K562 (cell line): ENCODE measurements at regions not wholly inside any gene's neighbourhood (a gene's known extent, or its start where the extent isn't known, plus 50 kb on each side); places are given as distances from the start of the nearest gene placed in this dataset.

ENCODE experiments used
- ATAC-seq: fragments of 200-7000 bp; cut with Tn5 transposase; 3 replicates; pipeline ENCODE4 v1.9.1; 2020; ENCODE audit warnings: moderate library complexity
- BruUV-seq: library from RNA; stranded (reverse); fragments of 400-500 nt; replicated peaks from 2 replicates; lab custom pipeline; 2021; lab: Mats Ljungman, UMichigan
- CTCF ChIA-PET: fragments of 300-600 bp; formaldehyde crosslinking; extraction: SDS; loops from one replicate; lab custom pipeline; 2021; ENCODE audit warnings: low intra/inter-chr PET ratio; lab: Yijun Ruan, JAX
- POLR2A ChIA-PET: fragments of 300-600, 350-650 bp; sonication (Branson Sonifier 250); formaldehyde crosslinking; extraction: SDS; loops from one replicate; lab custom pipeline; 2021; ENCODE audit warnings: antibody characterized with exemption, inconsistent platforms; lab: Yijun Ruan, JAX
- DNase-seq, 4 experiments: peaks; one replicate each; pipeline versions ENCODE4 v3.0.0 to v3.0.0-alpha.2; 2011 to 2018; ENCODE audit warnings: low spot score in 3 of 4, mixed read lengths in 3 of 4; ENCODE audit errors: extremely low read depth in 1 of 4
- FAIRE-seq: peaks from 2 replicates; lab custom pipeline; 2011; peaks lifted over from hg19 to GRCh38; lab: Jason Lieb, UNC
- H2AFZ ChIP-seq: 2 replicates; pipeline ENCODE4 v1.6.0; 2011; ENCODE audit warnings: low read depth, low read length, control low read depth, inconsistent platforms
- H3K27ac ChIP-seq: fragments of 200-600 bp; 3 replicates; pipeline ENCODE4 v1.8.0; 2011; ENCODE audit warnings: low read depth, mild to moderate bottlenecking, control low read depth, inconsistent platforms, low read length, moderate library complexity, mixed read lengths; ENCODE audit errors: extremely low read depth
- H3K27me3 ChIP-seq, 2 experiments: fragments of 300-600 bp in 1 of 2; 2 replicates in 1 of 2; 3 replicates in 1 of 2; pipeline versions ENCODE4 v1.6.0 to v1.8.0; 2011; ENCODE audit warnings: inconsistent platforms in 2 of 2, low read length in 2 of 2, mild to moderate bottlenecking in 1 of 2, mixed read lengths in 1 of 2, moderate library complexity in 1 of 2; ENCODE audit not compliant: control insufficient read depth in 2 of 2, insufficient read depth in 2 of 2
- H3K36me3 ChIP-seq: fragments of 300-600 bp; 3 replicates; pipeline ENCODE4 v1.8.0; 2011; ENCODE audit warnings: mild to moderate bottlenecking, low read length, inconsistent platforms; ENCODE audit not compliant: control insufficient read depth, insufficient read depth
- H3K4me1 ChIP-seq, 2 experiments: fragments of 200-600 bp in 1 of 2; replicated peaks in 1 of 2; 2 replicates in 1 of 2; 3 replicates in 1 of 2; pipeline versions ENCODE4 v1.5.1 to v1.8.0; 2011; ENCODE audit warnings: inconsistent platforms in 2 of 2, low read length in 2 of 2, mild to moderate bottlenecking in 1 of 2, mixed read lengths in 1 of 2, moderate library complexity in 1 of 2; ENCODE audit not compliant: control insufficient read depth in 2 of 2, insufficient read depth in 2 of 2
- H3K4me2 ChIP-seq: 2 replicates; pipeline ENCODE4 v1.6.1; 2011; ENCODE audit warnings: low read length, control low read depth, inconsistent platforms, mixed read lengths; ENCODE audit not compliant: insufficient read depth
- H3K4me3 ChIP-seq: fragments of 200-600 bp; sonication (generic), shearing (Covaris generic); 2 replicates; pipeline ENCODE4 v1.5.1; 2016; ENCODE audit warnings: control low read depth, inconsistent platforms
- H3K79me2 ChIP-seq: fragments of 200-600 bp; 3 replicates; pipeline ENCODE4 v1.8.0; 2011; ENCODE audit warnings: low read length, inconsistent platforms; ENCODE audit not compliant: control insufficient read depth, insufficient read depth
- H3K9ac ChIP-seq, 2 experiments: 2 replicates each; pipeline versions ENCODE4 v1.6.0 to v1.6.1; 2011; ENCODE audit warnings: low read depth in 2 of 2, low read length in 2 of 2, control low read depth in 1 of 2, inconsistent platforms in 1 of 2, mild to moderate bottlenecking in 1 of 2, mixed read lengths in 1 of 2; ENCODE audit not compliant: insufficient read depth in 1 of 2
- H3K9me1 ChIP-seq: one replicate; pipeline ENCODE4 v1.6.0; 2011; ENCODE audit warnings: inconsistent platforms, mild to moderate bottlenecking, low read length, moderate library complexity; ENCODE audit not compliant: control insufficient read depth, insufficient read depth
- H3K9me3 ChIP-seq: replicated peaks from 2 replicates; pipeline ENCODE4 v1.5.1; 2011; ENCODE audit warnings: low read depth, low read length, inconsistent platforms; ENCODE audit not compliant: control insufficient read depth, insufficient read depth
- H4K20me1 ChIP-seq: replicated peaks from 2 replicates; pipeline ENCODE4 v1.6.1; 2011; ENCODE audit warnings: low read length, inconsistent platforms, mixed read lengths; ENCODE audit not compliant: control insufficient read depth, insufficient read depth
- ARHGAP35 ChIP-seq: fragments of 450-650 bp; IDR thresholded peaks from 2 replicates; pipeline ENCODE4 v1.6.1; 2018; ENCODE audit not compliant: partially characterized antibody
- CBFA2T2 ChIP-seq: fragments of 450-650 bp; conservative IDR thresholded peaks from 2 replicates; pipeline ENCODE4 v1.6.1; 2017; ENCODE audit warnings: mild to moderate bottlenecking
- CTBP1 ChIP-seq: fragments of 450-650 bp; IDR thresholded peaks from 2 replicates; pipeline ENCODE4 v1.6.1; 2016; ENCODE audit warnings: borderline replicate concordance
- ELK1 ChIP-seq: sonication (generic); formaldehyde crosslinking; IDR thresholded peaks from 2 replicates; pipeline ENCODE4 v1.8.1; 2022; ENCODE audit warnings: missing genetic modification reagents
- FOXA3 ChIP-seq, 2 experiments: fragments of 450-650 bp in 1 of 2; sonication (generic) in 1 of 2; formaldehyde crosslinking; IDR thresholded peaks in 1 of 2; conservative IDR thresholded peaks in 1 of 2; 2 replicates each; pipeline versions ENCODE4 v1.4.0 to v1.8.0; 2020 to 2022; ENCODE audit warnings: mild to moderate bottlenecking in 2 of 2, missing genetic modification reagents in 1 of 2
- FOXK2 ChIP-seq, 2 experiments: fragments of 450-650 bp; IDR thresholded peaks in 1 of 2; conservative IDR thresholded peaks in 1 of 2; 2 replicates each; pipeline ENCODE4 v1.6.1; 2016; ENCODE audit warnings: low read depth in 2 of 2, mild to moderate bottlenecking in 1 of 2
- GABPB1 ChIP-seq: sonication (generic); formaldehyde crosslinking; IDR thresholded peaks from 2 replicates; pipeline ENCODE4 v1.8.0; 2022; ENCODE audit warnings: mild to moderate bottlenecking, missing genetic modification reagents
- GATA2 ChIP-seq: sonication (generic); formaldehyde crosslinking; IDR thresholded peaks from 2 replicates; pipeline ENCODE4 v1.4.0; 2020; ENCODE audit warnings: mild to moderate bottlenecking, missing genetic modification reagents
- NCOA4 ChIP-seq: fragments of 450-650 bp; IDR thresholded peaks from 2 replicates; pipeline ENCODE4 v1.6.1; 2018; ENCODE audit warnings: mild to moderate bottlenecking; ENCODE audit not compliant: partially characterized antibody
- NFE2 ChIP-seq: IDR thresholded peaks from 2 replicates; pipeline ENCODE4 v1.6.1; 2014; ENCODE audit warnings: antibody characterized with exemption, low read depth
- SMARCA5 ChIP-seq: fragments of 450-650 bp; IDR thresholded peaks from 2 replicates; pipeline ENCODE4 v1.6.1; 2016
- STAG1 ChIP-seq: sonication (generic); formaldehyde crosslinking; IDR thresholded peaks from 2 replicates; pipeline ENCODE4 v1.5.0; 2020; ENCODE audit warnings: missing genetic modification reagents, borderline replicate concordance
- ZBTB11 ChIP-seq, 3 experiments: fragments of 200-800 bp in 1 of 3; fragments of 250-450 bp in 1 of 3; fragments of 450-650 bp in 1 of 3; sonication (Bioruptor Pico) in 1 of 3; sonication (Bioruptor generic) in 1 of 3; formaldehyde crosslinking in 1 of 3; IDR thresholded peaks; 2 replicates each; pipeline versions ENCODE4 v1.6.1 to v1.8.0; 2016 to 2022; ENCODE audit warnings: mild to moderate bottlenecking in 2 of 3, missing genetic modification characterization in 2 of 3, missing compliant biosample characterization in 1 of 3, moderate library complexity in 1 of 3
- ZNF165 ChIP-seq: fragments of 250-450 bp; sonication (Bioruptor Pico); IDR thresholded peaks from 2 replicates; pipeline ENCODE4 v1.4.0; 2020; ENCODE audit warnings: borderline replicate concordance
- ZNF589 ChIP-seq: fragments of 200-800 bp; sonication (Bioruptor generic); IDR thresholded peaks from 2 replicates; pipeline ENCODE4 v1.6.1; 2016; ENCODE audit warnings: low read depth, missing genetic modification characterization, missing compliant biosample characterization
- WGBS: fragments of 100-300 bp; shearing (Covaris generic); methylation state at CpG from one replicate; pipeline ENCODE4 v1.1.6; 2016; ENCODE audit warnings: low coverage, mixed read lengths; ENCODE audit not compliant: insufficient coverage; ENCODE audit errors: missing lambda C conversion rate; 5-methylcytosine and 5-hydroxymethylcytosine counted together
- in situ Hi-C: fragments of 300-500 bp; cut with MboI; formaldehyde crosslinking; loops from 4 replicates; pipeline ENCODE4 v1.15.0; 2018; ENCODE audit warnings: inconsistent platforms, mixed read lengths
- intact Hi-C: fragments of 100-400 bp; cut with micrococcal nuclease; formaldehyde crosslinking; loops from 2 replicates; pipeline ENCODE4 v1.14.2; 2022
- TF ChIP-seq, protein P1 (sequence below): sonication (generic); formaldehyde crosslinking; IDR thresholded peaks from 2 replicates; pipeline ENCODE4 v1.8.0; 2022; ENCODE audit warnings: missing genetic modification reagents, mild to moderate bottlenecking, borderline replicate concordance

- H3K4me2 ChIP-seq = peak overlapping the region; percentile 32
- intact Hi-C loops (loop anchor here (1.0 to 10.0 kb wide), 5 partner anchors 122 to 638 kb away; no protein-coding TSS in a partner anchor), in situ Hi-C loops (no loop called here)
- H3K9me3 ChIP-seq = no peaks in the 10 kb centered on the region
- no peaks in the 10 kb centered on the region for H3K79me2 ChIP-seq
- H2AFZ ChIP-seq = peak overlapping the region; percentile 50; the same call in 1 of the 2 replicates
- no peak overlapping the region for H3K27ac ChIP-seq
- ChIA-PET POLR2A (interaction anchor here (1.0 kb wide), 1 partner anchor 387 kb away, joined by 4 read pairs; the partner anchor contains the start of gene NFIL3), CTCF (interaction anchor here (0.7 to 1.2 kb wide), 2 partner anchors 389 to 690 kb away, joined by 4 read pairs; no protein-coding TSS in a partner anchor)
- WGBS = 8% methylated on average over 28 of the region's 32 CpGs
- no peaks in the 10 kb centered on the region for H3K9me1 ChIP-seq
- BruUV-seq = no TSS peak
- no peak overlapping the region for H3K9ac ChIP-seq
- ATAC-seq (peak; percentile 100), FAIRE-seq (peak; percentile 94), DNase-seq (peak; percentile 63 to 84 (median 70))
- H3K4me1 ChIP-seq = peaks cover 5 to 10% of the 10 kb centered on the region in 2 experiments; a peak in 3 of 5 replicates
- H4K20me1 ChIP-seq = no peaks in the 10 kb centered on the region
- H3K4me3 ChIP-seq = no peak overlapping the region
- H3K27me3 ChIP-seq = peaks cover 2 to 43% of the 10 kb centered on the region in 2 experiments; a peak in 3 of 5 replicates
- H3K36me3 ChIP-seq = no peaks in the 10 kb centered on the region
- TF ChIP-seq STAG1 (CRISPR knock-in tag) (peak; percentile 77; the same call in 1 of the 2 replicates), ZNF589 (CRISPR knock-in tag) (no peak), NFE2 (no peak), ARHGAP35 (no peak), FOXK2 (conservative IDR thresholded peaks at IDR 0.05 in 1 of 2, IDR thresholded peaks at IDR 0.05 in 1 of 2; ENCODE audit: low read depth in 2 of 2) (peak; percentile 31 to 59; a peak in 2 of 4 replicates), CBFA2T2 (peak; percentile 70), NCOA4 (no peak), SMARCA5 (no peak), ZBTB11 (CRISPR knock-in tag; IDR thresholded peaks at IDR 0.05) (0 out of 6 replicates have a peak, but pooled peaks of 1 of the 3 experiments have one; percentile 20), GABPB1 (CRISPR knock-in tag) (peak; percentile 50; the same call in 1 of the 2 replicates), ZNF165 (CRISPR knock-in tag) (no peak), ELK1 (CRISPR knock-in tag) (no peak), GATA2 (CRISPR knock-in tag) (peak; percentile 93), CTBP1 (peak; percentile 98), FOXA3 (CRISPR knock-in tag; conservative IDR thresholded peaks at IDR 0.05 in 1 of 2, IDR thresholded peaks at IDR 0.05 in 1 of 2) (peak; percentile 93 to 97)
- TF ChIP-seq, protein P1, sequence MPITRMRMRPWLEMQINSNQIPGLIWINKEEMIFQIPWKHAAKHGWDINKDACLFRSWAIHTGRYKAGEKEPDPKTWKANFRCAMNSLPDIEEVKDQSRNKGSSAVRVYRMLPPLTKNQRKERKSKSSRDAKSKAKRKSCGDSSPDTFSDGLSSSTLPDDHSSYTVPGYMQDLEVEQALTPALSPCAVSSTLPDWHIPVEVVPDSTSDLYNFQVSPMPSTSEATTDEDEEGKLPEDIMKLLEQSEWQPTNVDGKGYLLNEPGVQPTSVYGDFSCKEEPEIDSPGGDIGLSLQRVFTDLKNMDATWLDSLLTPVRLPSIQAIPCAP (CRISPR knock-in tag) = no peak
Observed at GRCh38 chr9:91036826-91037510, 235.3 kb downstream of the SYK start.
